Left lung (tissue), 4 donors: ENCODE measurements at regions not wholly inside any gene's neighbourhood (a gene's known extent, or its start where the extent isn't known, plus 50 kb on each side); places are given as distances from the start of the nearest gene placed in this dataset.
"Not testable (repeated sequence)": the region's sequence is repeated elsewhere in the genome, so short reads cannot be mapped to it uniquely, and the experiment has no call there.

Experiments
- ATAC-seq: fragments of 200-7000 bp; cut with Tn5 transposase; one replicate; pipeline ENCODE4 v1.9.1; 2020; ENCODE audit warnings: moderate library complexity
- DNase-seq, 4 donors: peaks; one replicate each; pipeline ENCODE4 v3.0.0-alpha.2; 2013 to 2020
- H3K27ac ChIP-seq, 2 donors: fragments of 200-600 bp; sonication (generic) in 1 of 2; one replicate each; pipeline versions ENCODE4 v1.5.0 to v1.8.0; 2020 to 2021
- H3K27me3 ChIP-seq, 2 donors: fragments of 200-600 bp; sonication (generic) in 1 of 2; one replicate each; pipeline versions ENCODE4 v1.5.0 to v1.8.0; 2020 to 2021
- H3K36me3 ChIP-seq, 2 donors: fragments of 200-600 bp; sonication (generic) in 1 of 2; one replicate each; pipeline versions ENCODE4 v1.5.0 to v1.8.0; 2020 to 2021
- H3K4me1 ChIP-seq, 2 donors: fragments of 200-600 bp; one replicate each; pipeline ENCODE4 v1.8.0; 2021
- H3K4me3 ChIP-seq, 2 donors: fragments of 200-600 bp; sonication (generic) in 1 of 2; one replicate each; pipeline versions ENCODE4 v1.5.0 to v1.8.0; 2020 to 2021; ENCODE audit warnings: mild to moderate bottlenecking in 1 of 2
- H3K9me3 ChIP-seq, 2 donors: fragments of 200-600 bp; sonication (generic) in 1 of 2; one replicate each; pipeline versions ENCODE4 v1.5.0 to v1.8.0; 2020 to 2021
- CTCF ChIP-seq, 2 donors: fragments of 200-600 bp; sonication (generic) in 1 of 2; IDR thresholded peaks; one replicate each; pipeline versions ENCODE4 v1.5.0 to v1.8.0; 2021; ENCODE audit warnings: antibody characterized with exemption in 2 of 2
- intact Hi-C, 2 donors: fragments of 100-400 bp; cut with DNase I; formaldehyde crosslinking; loops; one replicate each; pipeline versions ENCODE4 v1.11.2 to v1.14.2; 2022
- donor health status: DM: no; HTN: yes; CAD: no.
- donor health status: DM: no; HTN: no; CAD: no.

GRCh38 chr12:33223956-33224355 is 215.7 kb downstream of the SYT10 start:
- intact Hi-C loops, result no loop called here
- no peaks in the 10 kb centered on the region for H3K27me3 ChIP-seq
- ATAC-seq, result no peak

GRCh38 chr12:33222357-33222756 is 217.3 kb downstream of the SYT10 start:
- Histone ChIP-seq H3K36me3 (no peaks in the 10 kb centered on the region), H3K9me3 (peaks cover 0 to 30% of the 10 kb centered on the region in 2 donors), H3K27ac (no peak overlapping the region), H3K4me3 (no peak overlapping the region), H3K4me1 (no peaks in the 10 kb centered on the region), H3K27me3 (no peaks in the 10 kb centered on the region)
- intact Hi-C loops, result no loop called here
- no peak for DNase-seq
- no peak for TF ChIP-seq CTCF (IDR thresholded peaks at IDR 0.05)
- ATAC-seq, result no peak

More at GRCh38 chr12:33223956-33224355, 215.7 kb downstream of the SYT10 start:
- H3K4me3 ChIP-seq, result no peak overlapping the region
- no peak overlapping the region for H3K27ac ChIP-seq
- no peaks in the 10 kb centered on the region for H3K36me3 ChIP-seq
- peaks cover 0 to 20% of the 10 kb centered on the region in 2 donors for H3K9me3 ChIP-seq
- TF ChIP-seq CTCF (IDR thresholded peaks at IDR 0.05), result no peak
- DNase-seq, result no peak
- no peaks in the 10 kb centered on the region for H3K4me1 ChIP-seq

GRCh38 chr12:33205981-33206380 is 233.6 kb downstream of the SYT10 start:
- H3K4me3 ChIP-seq, result no peak overlapping the region
- H3K27me3 ChIP-seq, result no peaks in the 10 kb centered on the region
- H3K36me3 ChIP-seq, result no peaks in the 10 kb centered on the region
- no peak for TF ChIP-seq CTCF (IDR thresholded peaks at IDR 0.05)
- no peak overlapping the region for H3K27ac ChIP-seq
- no peak for ATAC-seq
- peaks cover 0 to 8% of the 10 kb centered on the region in 2 donors for H3K9me3 ChIP-seq
- no peak for DNase-seq
- intact Hi-C loops, result no loop called here
- no peaks in the 10 kb centered on the region for H3K4me1 ChIP-seq

- H3K27ac ChIP-seq, intact Hi-C loops, H3K4me3 ChIP-seq, H3K27me3 ChIP-seq, ATAC-seq, DNase-seq, H3K4me1 ChIP-seq, H3K36me3 ChIP-seq: not testable (repeated sequence)
- peaks cover 0 to 33% of the 10 kb centered on the region in 2 donors for H3K9me3 ChIP-seq
Observed at GRCh38 chr12:33194389-33194788, 245.2 kb downstream of the SYT10 start.

GRCh38 chr12:33192226-33192625 is 247.4 kb downstream of the SYT10 start:
- H3K36me3 ChIP-seq, result no peaks in the 10 kb centered on the region
- no peak for TF ChIP-seq CTCF (IDR thresholded peaks at IDR 0.05)
- no peak overlapping the region for H3K27ac ChIP-seq
- intact Hi-C loops, result no loop called here
- no peaks in the 10 kb centered on the region for H3K4me1 ChIP-seq
- H3K9me3 ChIP-seq, result peaks cover 0 to 39% of the 10 kb centered on the region in 2 donors
- H3K4me3 ChIP-seq, result no peak overlapping the region
- no peak for ATAC-seq
- DNase-seq, result no peak
- no peaks in the 10 kb centered on the region for H3K27me3 ChIP-seq

GRCh38 chr12:33187409-33187808 is 252.2 kb downstream of the SYT10 start:
- Histone ChIP-seq H3K4me1 (no peaks in the 10 kb centered on the region), H3K4me3 (no peak overlapping the region), H3K27me3 (no peaks in the 10 kb centered on the region), H3K9me3 (peaks cover 0 to 37% of the 10 kb centered on the region in 2 donors), H3K36me3 (no peaks in the 10 kb centered on the region), H3K27ac (no peak overlapping the region)
- intact Hi-C loops, result no loop called here
- DNase-seq, result no peak
- no peak for ATAC-seq
- no peak for TF ChIP-seq CTCF (IDR thresholded peaks at IDR 0.05)
